ENCODE measurements at regions not wholly inside any gene's neighbourhood (a gene's known extent, or its start where the extent isn't known, plus 50 kb on each side); places are given as distances from the start of the nearest gene placed in this dataset.

DNA sequence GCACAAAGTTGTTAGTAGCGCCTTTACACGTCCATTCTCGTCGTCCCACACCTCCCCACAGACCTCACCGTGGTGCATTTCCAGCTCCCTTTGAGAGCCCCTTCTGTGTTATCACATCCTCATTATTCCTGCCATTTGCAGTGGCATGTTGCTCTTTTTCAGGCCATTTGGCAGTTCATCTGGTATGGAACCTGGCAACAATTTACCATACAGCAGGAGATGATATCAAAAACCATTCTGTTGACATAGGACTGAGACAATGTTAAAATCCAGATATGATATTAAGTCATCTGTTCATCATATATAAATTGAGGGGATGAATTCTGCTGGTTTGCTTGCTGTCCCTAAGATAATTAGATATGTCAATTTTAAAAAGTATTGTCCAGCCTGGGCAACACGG is 83.0 kb downstream of the TMEM174 start:
- DNase-seq: no peak

DNA sequence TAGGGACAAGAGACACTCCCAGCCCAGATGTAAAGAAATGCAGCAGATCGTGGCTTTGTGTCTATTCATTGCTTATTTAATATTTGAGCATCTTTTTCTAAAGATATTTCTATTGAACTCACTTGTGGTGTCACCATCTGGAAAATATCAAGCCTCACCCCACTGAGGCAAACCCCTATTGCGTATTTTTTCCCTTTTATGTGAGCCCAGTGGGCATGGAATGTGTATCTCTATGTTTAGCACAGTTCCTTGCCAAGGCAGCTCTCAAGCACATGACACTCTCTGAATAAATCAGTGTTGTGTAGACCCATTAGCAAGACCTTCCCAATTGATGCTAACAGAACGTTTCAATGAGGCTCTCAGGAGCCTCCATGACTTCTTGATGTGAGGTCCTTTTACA is 81.6 kb downstream of the TMEM174 start:
- no peak for DNase-seq

DNA sequence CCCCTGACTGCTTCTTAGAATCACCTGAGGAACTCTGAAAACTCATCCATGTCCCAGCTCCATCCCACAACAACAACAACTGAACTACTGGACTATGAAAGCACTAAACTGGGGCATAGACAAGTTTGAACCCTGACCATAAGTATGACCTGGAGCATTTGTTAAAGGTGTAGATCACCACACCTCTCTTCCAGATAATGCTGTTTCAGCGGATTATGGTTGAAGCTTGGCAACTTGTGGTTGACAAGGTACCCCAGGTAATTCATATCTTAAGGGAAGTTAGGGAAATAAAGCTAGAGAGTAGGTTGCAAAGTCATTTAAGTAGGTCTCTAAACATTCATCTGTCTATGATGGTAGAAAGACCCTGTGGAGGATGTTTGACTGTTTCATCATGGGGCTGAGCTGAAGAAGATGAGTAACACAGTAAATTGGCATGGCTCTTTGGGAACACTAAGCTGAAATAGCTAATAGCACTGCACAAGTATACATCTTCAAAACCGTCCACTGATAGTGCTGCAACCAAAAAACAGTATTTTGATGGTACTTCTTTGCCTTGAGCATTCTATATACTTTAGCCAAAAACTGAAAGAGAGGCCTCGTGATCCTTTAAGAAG is 80.2 kb downstream of the TMEM174 start:
- DNase-seq: no peak

DNA sequence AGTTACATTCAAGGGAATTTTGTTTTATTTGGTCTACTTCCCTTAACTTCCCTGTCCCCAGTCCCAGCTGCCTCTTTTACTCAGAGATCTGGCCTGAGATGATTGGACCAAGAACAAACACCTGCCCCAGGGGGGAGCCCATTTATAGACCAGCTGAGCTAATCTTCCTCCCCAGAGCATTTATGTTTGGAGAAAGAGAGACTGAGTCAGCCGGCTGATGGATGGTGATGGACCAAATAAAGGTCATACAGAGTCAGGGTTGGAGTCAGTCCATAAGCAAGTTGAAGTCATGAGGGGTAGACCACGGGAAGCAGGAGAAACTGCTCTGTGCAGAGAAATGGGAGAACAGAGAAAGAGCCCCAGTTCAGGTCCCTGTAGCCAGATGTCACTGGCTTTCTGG is 77.7 kb downstream of the TMEM174 start:
- no peak for DNase-seq

DNA sequence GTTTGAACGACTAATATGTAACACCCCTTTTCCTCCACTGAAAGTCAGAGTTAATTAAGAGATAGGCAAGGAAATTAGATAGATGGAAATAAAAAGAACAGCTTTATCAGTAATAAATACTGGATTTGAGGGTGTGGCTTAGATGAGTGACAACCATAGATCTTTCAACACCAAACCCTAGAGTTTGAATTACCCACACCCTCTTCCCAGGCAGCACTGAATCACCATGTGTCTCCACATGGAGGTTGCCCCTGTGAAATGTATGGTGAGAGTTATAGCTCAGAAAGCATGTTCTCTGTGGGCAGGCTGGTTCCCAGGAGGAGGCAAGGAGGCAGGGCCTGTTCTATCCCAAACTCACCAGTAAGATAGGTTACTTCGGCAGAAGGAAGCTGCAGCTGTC is 69.7 kb downstream of the TMEM174 start:
- DNase-seq: no peak

DNA sequence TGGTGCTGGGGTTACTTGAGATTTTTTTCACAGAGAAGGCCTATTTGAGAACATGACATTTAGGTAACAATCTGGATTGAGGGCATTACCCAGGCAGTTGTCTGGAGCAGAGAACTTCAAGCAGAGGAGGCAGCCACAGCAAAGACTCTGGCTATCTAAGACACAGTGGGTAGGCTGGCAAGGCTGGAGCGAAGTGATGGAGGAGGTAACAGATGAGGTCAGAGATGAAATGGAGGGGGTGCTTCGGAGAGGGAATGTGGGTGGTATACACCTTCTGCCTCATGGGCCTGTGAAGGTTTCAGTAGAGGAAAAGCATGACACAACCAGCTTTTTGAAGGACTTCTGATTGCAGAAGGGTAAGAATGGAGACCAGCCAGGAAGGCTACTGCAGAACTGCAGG is 65.9 kb downstream of the TMEM174 start:
- DNase-seq: no peak

DNA sequence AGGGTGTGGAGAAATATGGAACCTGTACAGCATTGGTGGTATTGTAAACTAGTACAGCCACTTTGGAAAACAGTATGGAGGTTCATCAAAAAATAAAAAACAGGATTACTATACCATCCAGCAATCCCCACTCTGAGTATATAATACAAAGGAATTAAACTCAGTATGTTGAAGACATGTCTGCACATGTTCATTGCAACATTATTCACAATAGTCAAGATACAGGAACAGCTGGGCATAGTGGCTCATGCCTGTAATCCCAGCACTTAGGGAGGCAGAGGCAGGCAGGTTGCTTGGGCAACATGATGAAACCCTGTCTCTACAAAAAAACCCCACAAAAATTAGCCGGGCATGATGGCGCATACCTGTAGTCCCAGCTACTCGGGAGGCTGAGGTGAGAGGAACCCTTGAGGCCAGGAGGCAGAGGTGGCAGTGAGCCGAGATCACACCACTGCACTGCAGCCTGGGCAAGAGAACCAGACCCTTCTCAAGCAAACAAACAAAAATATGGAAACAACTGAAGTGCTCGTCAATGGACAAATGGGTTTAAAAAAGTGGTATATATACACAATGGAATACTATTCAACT is 63.6 kb downstream of the TMEM174 start:
- no peak for DNase-seq

DNA sequence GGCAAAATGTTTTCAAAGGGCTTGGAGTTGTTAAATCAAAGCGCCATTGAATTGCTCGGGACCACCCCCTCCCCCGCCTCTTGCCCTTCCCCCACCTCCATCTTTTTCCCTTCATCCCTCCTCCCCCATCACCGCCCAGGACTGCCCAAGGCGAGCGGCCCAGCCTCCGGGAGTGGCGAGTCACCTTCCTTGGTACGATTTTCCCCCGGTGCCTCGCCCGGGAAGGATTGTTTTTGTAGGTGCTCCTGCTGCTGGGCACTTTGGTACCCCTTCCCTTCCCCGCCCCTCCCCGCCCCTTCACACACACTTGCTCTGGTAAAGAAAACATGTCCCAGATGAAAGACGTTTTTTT is 61.2 kb downstream of the TMEM174 start:
- DNase-seq: no peak

DNA sequence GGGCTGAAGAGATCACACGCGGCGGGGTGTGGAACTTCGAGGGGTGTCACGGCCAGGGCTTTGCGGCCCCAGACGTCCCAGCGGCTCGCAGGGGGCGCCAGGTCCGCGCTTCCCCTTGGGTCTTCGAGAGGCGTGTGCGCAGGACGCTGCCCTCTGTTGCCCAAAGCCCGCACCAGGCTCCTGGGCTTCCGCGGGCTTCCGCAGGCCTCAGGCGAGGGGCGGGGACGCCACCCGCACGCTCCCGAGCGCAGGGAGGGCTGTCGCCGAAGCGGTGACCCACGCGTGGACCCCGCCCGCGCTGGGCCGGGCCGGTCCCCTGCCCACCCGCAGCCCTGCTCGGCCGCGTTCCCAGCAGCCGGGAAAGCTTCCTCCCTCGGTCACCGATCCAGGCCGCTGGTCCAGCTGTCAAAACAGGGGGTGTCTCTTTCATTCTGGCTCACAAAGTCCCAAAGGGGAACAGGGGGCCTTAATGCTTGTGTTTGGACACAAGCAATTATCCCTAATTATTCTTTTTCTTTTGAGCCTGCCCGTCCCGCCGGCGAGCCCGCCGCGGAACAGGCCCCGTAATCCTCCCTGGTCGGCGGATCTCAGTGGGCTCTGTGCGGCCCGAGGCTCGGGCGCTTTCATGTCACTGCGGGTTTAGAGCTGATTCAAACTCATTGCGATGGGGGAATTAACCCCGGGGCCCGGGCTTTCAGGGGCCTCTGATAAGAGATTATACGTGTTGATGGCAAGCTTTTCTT is 60.6 kb downstream of the TMEM174 start:
- no peak for DNase-seq

DNA sequence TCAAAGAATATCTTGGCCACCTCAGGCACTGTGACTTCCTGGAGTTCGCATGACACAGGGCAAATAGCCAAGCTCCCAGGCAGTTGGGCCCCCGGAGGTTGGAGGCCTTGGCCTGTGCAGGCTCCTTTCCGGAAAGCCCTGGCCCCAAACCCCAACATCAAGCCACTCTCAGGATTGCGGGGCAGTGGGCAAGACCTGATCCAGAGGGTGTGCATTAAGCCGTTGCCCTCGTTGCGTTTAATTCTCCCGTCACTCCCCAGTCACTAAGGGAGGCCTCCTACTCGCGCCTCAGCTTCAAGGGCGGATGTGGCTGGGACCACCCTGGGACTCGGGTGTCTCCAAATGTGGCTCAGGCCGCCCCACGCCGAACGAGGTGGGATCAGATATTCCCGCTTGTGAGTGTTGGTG is 60.1 kb downstream of the TMEM174 start:
- DNase-seq: no peak

DNA sequence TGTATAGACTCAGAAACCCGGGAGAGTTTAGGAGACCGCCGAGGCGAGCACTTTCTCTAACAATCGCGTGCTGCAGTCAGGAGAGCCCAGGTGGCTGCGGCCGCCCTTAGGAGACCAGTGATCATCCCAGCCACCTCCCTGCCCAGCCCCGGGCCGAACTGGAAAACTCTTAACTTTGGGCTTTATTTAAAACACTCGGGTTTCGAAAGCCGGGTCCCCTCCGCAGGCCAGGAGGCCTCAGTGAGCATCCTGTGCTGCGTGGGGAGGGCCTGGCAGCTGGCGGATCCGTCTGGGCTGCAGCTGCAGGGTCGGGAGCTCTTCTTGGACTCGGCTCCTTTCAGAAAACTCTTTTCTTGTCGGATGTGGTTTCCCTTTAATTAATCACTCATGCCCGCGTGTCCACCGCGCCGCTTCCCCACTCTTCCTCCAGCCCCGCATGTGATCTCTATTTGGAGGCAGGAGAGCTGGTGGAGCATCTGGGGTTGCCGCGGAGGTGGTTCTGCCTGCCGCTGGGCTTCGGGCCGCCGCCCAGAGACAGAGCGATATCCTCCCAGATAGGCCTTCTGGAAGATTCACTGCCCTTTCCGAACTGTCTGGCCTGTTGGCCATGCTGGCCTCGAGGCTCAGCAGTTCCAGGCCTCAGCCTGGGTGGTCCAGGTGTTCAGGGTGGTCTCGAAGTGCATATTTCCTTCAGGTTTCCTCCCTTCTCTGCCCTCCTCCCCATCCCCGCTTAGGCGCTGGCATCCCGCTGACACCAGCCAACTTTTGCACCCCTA is 59.5 kb downstream of the TMEM174 start:
- no peak for DNase-seq

DNA sequence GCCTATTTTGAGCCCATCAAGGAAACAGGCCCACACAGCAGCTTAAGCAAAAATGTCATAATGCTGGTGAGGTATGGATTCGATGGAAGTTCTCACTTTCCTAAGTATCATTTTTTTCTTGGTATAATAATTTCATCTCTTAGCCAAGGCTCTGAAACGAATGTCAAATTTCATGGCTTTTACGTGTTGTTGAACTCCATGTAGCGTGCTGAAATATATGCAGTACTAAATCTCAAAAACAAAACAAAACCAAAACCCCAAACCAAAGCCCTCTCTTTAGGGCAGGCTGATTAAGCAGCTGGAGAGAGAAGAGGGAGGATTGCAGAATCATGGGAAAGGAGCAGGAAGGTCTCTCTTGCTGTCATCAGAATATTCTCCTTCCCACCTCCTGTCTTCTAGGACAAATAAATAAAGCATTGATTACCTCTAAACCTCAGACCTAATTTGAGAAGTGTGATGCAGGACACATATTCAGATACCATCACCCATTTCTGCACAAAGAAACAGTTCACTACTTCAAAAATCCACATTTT is 58.3 kb downstream of the TMEM174 start:
- DNase-seq: no peak

DNA sequence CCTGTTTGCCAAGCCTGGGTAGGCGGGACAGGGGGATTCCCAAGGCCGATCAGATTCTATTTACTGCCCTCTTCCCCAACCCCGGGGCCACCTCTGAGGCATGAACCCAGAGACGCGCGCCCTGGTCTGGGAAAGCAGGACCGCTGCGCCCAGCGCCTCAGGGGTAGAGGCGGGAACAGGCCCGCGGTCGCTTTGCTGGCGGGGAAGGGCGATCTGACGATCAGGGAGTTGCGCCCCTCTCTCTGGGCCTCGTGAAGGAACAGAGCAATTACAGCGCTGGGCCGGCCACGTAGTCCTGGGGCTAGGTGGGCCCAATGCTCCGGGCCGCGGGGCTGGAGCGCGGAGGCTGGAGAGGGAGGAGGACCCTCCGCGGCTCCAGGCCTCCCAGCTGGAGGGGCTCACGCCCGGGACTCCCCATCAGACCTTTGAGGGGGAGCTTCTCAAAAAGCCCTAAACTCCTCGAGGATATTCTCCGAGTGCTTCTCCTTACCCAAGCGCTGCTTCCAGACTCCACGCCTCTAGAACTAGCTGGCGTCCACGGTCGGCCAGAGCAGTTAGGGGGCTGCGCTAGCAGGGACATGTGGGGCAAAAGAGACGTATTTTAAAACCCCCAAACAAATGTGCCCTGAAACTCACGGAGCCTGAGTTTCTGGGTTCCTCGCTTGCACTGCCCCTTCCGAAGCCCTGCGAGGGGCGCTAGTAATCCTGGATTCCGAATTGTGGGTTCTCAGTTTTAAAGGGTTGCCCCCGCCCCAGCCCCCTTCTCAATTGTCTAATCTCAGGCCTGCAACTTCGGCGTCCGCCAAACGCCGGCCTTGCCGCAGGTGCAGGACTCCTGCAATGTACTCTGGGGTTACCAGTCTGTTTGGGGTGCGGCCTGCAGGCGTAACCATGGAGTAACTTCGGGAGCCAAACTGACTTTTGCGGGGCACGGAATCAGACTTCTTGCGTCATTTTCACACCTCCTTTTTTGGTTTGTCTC is 57.6 kb downstream of the TMEM174 start:
- no peak for DNase-seq

DNA sequence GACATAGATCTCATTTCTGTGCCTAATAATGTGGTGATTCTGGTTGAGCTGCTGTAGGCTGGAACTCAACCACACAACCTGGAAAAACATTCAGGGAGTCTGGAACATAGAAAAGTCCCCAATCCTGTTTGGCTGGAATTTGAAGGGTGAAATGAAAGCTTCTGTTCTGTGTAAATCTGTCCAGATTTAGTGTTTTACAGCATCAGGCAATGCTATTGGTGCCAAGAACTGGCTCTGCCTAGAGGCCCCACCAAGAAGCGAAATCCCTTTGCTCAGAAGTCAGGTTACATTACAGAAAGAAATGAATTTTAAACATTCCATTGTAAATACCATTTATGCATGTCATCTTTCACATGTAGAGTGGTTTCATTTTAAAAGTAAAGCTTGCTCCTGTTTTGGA is 56.3 kb downstream of the TMEM174 start:
- DNase-seq: no peak

DNA sequence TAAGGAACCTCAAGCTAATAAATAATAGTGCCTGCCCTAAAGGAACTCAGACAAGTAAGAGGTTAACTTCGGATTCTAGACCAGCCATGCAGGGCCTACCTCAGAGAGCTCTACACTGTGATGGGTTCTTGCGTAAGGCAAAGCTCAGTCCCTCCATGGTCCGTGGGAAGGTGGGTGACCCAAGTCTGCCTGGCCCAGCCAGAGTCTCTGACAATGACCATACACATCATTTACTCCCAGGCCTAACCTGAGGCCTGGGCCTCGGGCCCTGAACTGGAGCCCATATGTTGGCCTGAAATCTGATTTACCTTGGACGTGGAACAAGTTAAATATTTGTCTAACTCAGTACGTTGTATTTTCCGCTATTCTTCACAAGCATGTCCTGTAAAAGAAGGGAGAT is 55.1 kb downstream of the TMEM174 start:
- no peak for DNase-seq

All from activated CD4-positive, alpha-beta T cell treated with anti-CD3 and anti-CD28 coated beads, Interleukin-2, Interleukin-6, amounts not matched to agents 100 ng/mL and 50 ng/mL, durations not matched to agents 16 hours and 8 hours (primary cell).